Stimulated activated naive B cell treated with anti-CD40 and anti-IgM and Interleukin-4, amounts not matched to agents 10 μg/mL and 1 μg/mL and 100 μg/mL, for 72 hours (primary cell): ENCODE measurements at regions not wholly inside any gene's neighbourhood (a gene's known extent, or its start where the extent isn't known, plus 50 kb on each side); places are given as distances from the start of the nearest gene placed in this dataset.
"Not testable (repeated sequence)": the region's sequence is repeated elsewhere in the genome, so short reads cannot be mapped to it uniquely, and the experiment has no call there.

ENCODE experiments used
- ATAC-seq, 2 donors: fragments of 150-1000 bp; cut with Tn5 transposase; replicated peaks; 2 replicates each; pipeline ENCODE4 v1.10.0; 2021; ENCODE audit warnings: moderate library complexity in 1 of 2
- DNase-seq: peaks from one replicate; pipeline ENCODE4 v3.0.0; 2021
- H3K27ac Mint-ChIP-seq: one replicate; pipeline ENCODE4 v1.8.0; 2022; ENCODE audit warnings: mild to moderate bottlenecking, mixed read lengths
- H3K27me3 Mint-ChIP-seq, 2 donors: one replicate each; pipeline ENCODE4 v1.8.0; 2022; ENCODE audit warnings: mixed read lengths in 2 of 2
- H3K36me3 Mint-ChIP-seq, 2 donors: one replicate each; pipeline ENCODE4 v1.8.0; 2022; ENCODE audit warnings: mixed read lengths in 2 of 2, mild to moderate bottlenecking in 1 of 2
- H3K4me1 Mint-ChIP-seq, 2 donors: one replicate each; pipeline ENCODE4 v1.8.0; 2022; ENCODE audit warnings: mixed read lengths in 2 of 2, mild to moderate bottlenecking in 1 of 2
- H3K4me3 Mint-ChIP-seq, 2 donors: one replicate each; pipeline ENCODE4 v1.8.0; 2022; ENCODE audit warnings: mild to moderate bottlenecking in 2 of 2, mixed read lengths in 2 of 2, moderate library complexity in 1 of 2
- H3K9me3 Mint-ChIP-seq, 2 donors: one replicate each; pipeline ENCODE4 v1.8.0; 2022; ENCODE audit warnings: mixed read lengths in 2 of 2, mild to moderate bottlenecking in 1 of 2

GRCh38 chr10:33863352-33863751, 528.9 kb upstream of the NRP1 start:
- no peak overlapping the region for H3K27ac Mint-ChIP-seq
- ATAC-seq (no peak), DNase-seq (no peak)
- peaks cover 0 to 2% of the 10 kb centered on the region in 2 donors for H3K9me3 Mint-ChIP-seq
- no peak overlapping the region for H3K4me3 Mint-ChIP-seq
- H3K27me3 Mint-ChIP-seq, result peaks cover 0 to 5% of the 10 kb centered on the region in 2 donors
- no peaks in the 10 kb centered on the region for H3K36me3 Mint-ChIP-seq
- no peaks in the 10 kb centered on the region for H3K4me1 Mint-ChIP-seq

- no peaks in the 10 kb centered on the region for H3K4me1 Mint-ChIP-seq
- no peak overlapping the region for H3K4me3 Mint-ChIP-seq
- H3K36me3 Mint-ChIP-seq, result no peaks in the 10 kb centered on the region
- no peak overlapping the region for H3K27ac Mint-ChIP-seq
- no peak for ATAC-seq
- peaks cover 0 to 2% of the 10 kb centered on the region in 2 donors for H3K9me3 Mint-ChIP-seq
- H3K27me3 Mint-ChIP-seq, result peaks cover 0 to 5% of the 10 kb centered on the region in 2 donors
- DNase-seq, result no peak
These were observed 528.2 kb upstream of the NRP1 start for GRCh38 chr10:33862536-33863105.

- DNase-seq (no peak), ATAC-seq (no peak)
- H3K27me3 Mint-ChIP-seq, result peaks cover 0 to 5% of the 10 kb centered on the region in 2 donors
- no peak overlapping the region for H3K27ac Mint-ChIP-seq
- no peaks in the 10 kb centered on the region for H3K36me3 Mint-ChIP-seq
- H3K4me3 Mint-ChIP-seq, result no peak overlapping the region
- peaks cover 0 to 2% of the 10 kb centered on the region in 2 donors for H3K9me3 Mint-ChIP-seq
- no peaks in the 10 kb centered on the region for H3K4me1 Mint-ChIP-seq
These were observed 527.4 kb upstream of the NRP1 start for GRCh38 chr10:33861833-33862232.

- Mint-ChIP-seq H3K4me1 (no peaks in the 10 kb centered on the region), H3K4me3 (no peak overlapping the region), H3K9me3 (peaks cover 0 to 2% of the 10 kb centered on the region in 2 donors), H3K27ac (no peak overlapping the region), H3K27me3 (peaks cover 0 to 5% of the 10 kb centered on the region in 2 donors), H3K36me3 (no peaks in the 10 kb centered on the region)
- ATAC-seq, result no peak
- no peak for DNase-seq
These were observed 526.7 kb upstream of the NRP1 start for GRCh38 chr10:33861016-33861704.

- no peak for DNase-seq
- no peaks in the 10 kb centered on the region for H3K4me1 Mint-ChIP-seq
- no peak overlapping the region for H3K27ac Mint-ChIP-seq
- H3K4me3 Mint-ChIP-seq, result no peak overlapping the region
- H3K36me3 Mint-ChIP-seq, result no peaks in the 10 kb centered on the region
- peaks cover 0 to 5% of the 10 kb centered on the region in 2 donors for H3K27me3 Mint-ChIP-seq
- ATAC-seq, result no peak
- peaks cover 0 to 2% of the 10 kb centered on the region in 2 donors for H3K9me3 Mint-ChIP-seq
These were observed 526.1 kb upstream of the NRP1 start for GRCh38 chr10:33860552-33860951.

GRCh38 chr10:33859319-33860022, 525.0 kb upstream of the NRP1 start:
- Mint-ChIP-seq H3K36me3 (no peaks in the 10 kb centered on the region), H3K27ac (no peak overlapping the region), H3K4me3 (no peak overlapping the region), H3K27me3 (peaks cover 0 to 5% of the 10 kb centered on the region in 2 donors), H3K4me1 (no peaks in the 10 kb centered on the region), H3K9me3 (peaks cover 0 to 2% of the 10 kb centered on the region in 2 donors)
- ATAC-seq (no peak), DNase-seq (no peak)

- ATAC-seq (no peak), DNase-seq (no peak)
- Mint-ChIP-seq H3K27me3 (peaks cover 0 to 5% of the 10 kb centered on the region in 2 donors), H3K4me3 (no peak overlapping the region), H3K36me3 (no peaks in the 10 kb centered on the region), H3K27ac (no peak overlapping the region), H3K9me3 (peaks cover 0 to 3% of the 10 kb centered on the region in 2 donors), H3K4me1 (no peaks in the 10 kb centered on the region)
These were observed 523.9 kb upstream of the NRP1 start for GRCh38 chr10:33858326-33858725.

- not testable (repeated sequence) for DNase-seq, H3K36me3 Mint-ChIP-seq, H3K27ac Mint-ChIP-seq, H3K4me3 Mint-ChIP-seq, H3K9me3 Mint-ChIP-seq, H3K4me1 Mint-ChIP-seq, H3K27me3 Mint-ChIP-seq, ATAC-seq
These were observed 518.8 kb upstream of the NRP1 start for GRCh38 chr10:33853221-33853620.

GRCh38 chr10:33843379-33843778, 508.9 kb upstream of the NRP1 start:
- DNase-seq (no peak), ATAC-seq (no peak)
- Mint-ChIP-seq H3K36me3 (no peaks in the 10 kb centered on the region), H3K9me3 (peaks cover 20 to 29% of the 10 kb centered on the region in 2 donors), H3K27me3 (no peaks in the 10 kb centered on the region), H3K4me3 (no peak overlapping the region), H3K4me1 (no peaks in the 10 kb centered on the region), H3K27ac (no peak overlapping the region)

- no peaks in the 10 kb centered on the region for H3K27me3 Mint-ChIP-seq
- H3K27ac Mint-ChIP-seq, result no peak overlapping the region
- no peak for DNase-seq
- ATAC-seq, result no peak
- no peaks in the 10 kb centered on the region for H3K36me3 Mint-ChIP-seq
- H3K4me3 Mint-ChIP-seq, result no peak overlapping the region
- H3K9me3 Mint-ChIP-seq, result peaks cover 20 to 23% of the 10 kb centered on the region in 2 donors
- H3K4me1 Mint-ChIP-seq, result no peaks in the 10 kb centered on the region
These were observed 507.2 kb upstream of the NRP1 start for GRCh38 chr10:33841678-33842077.

- Mint-ChIP-seq H3K9me3 (peaks cover 6% of the 10 kb centered on the region in 2 donors), H3K4me3 (no peak overlapping the region), H3K27ac (no peak overlapping the region), H3K27me3 (no peaks in the 10 kb centered on the region), H3K4me1 (no peaks in the 10 kb centered on the region), H3K36me3 (no peaks in the 10 kb centered on the region)
- ATAC-seq (no peak), DNase-seq (no peak)
These were observed 504.3 kb upstream of the NRP1 start for GRCh38 chr10:33838731-33839130.

- Mint-ChIP-seq H3K36me3 (no peaks in the 10 kb centered on the region), H3K9me3 (peaks cover 0 to 2% of the 10 kb centered on the region in 2 donors), H3K27ac (no peak overlapping the region), H3K4me1 (no peaks in the 10 kb centered on the region), H3K4me3 (no peak overlapping the region), H3K27me3 (no peaks in the 10 kb centered on the region)
- no peak for ATAC-seq
- no peak for DNase-seq
These were observed 503.3 kb upstream of the NRP1 start for GRCh38 chr10:33837736-33838135.

- Mint-ChIP-seq H3K9me3 (peaks cover 2 to 4% of the 10 kb centered on the region in 2 donors), H3K27ac (no peak overlapping the region), H3K36me3 (no peaks in the 10 kb centered on the region), H3K4me3 (no peak overlapping the region), H3K27me3 (no peaks in the 10 kb centered on the region), H3K4me1 (no peaks in the 10 kb centered on the region)
- DNase-seq (no peak), ATAC-seq (no peak)
These were observed 501.1 kb upstream of the NRP1 start for GRCh38 chr10:33835556-33835955.

GRCh38 chr10:33833566-33833965, 499.1 kb upstream of the NRP1 start:
- Mint-ChIP-seq H3K4me1 (no peaks in the 10 kb centered on the region), H3K4me3 (no peak overlapping the region), H3K27me3 (no peaks in the 10 kb centered on the region), H3K27ac (no peak overlapping the region), H3K36me3 (no peaks in the 10 kb centered on the region), H3K9me3 (peaks cover 5 to 11% of the 10 kb centered on the region in 2 donors)
- no peak for ATAC-seq
- no peak for DNase-seq
